HG03103 (cell line): ENCODE measurements at regions not wholly inside any gene's neighbourhood (a gene's known extent, or its start where the extent isn't known, plus 50 kb on each side); places are given as distances from the start of the nearest gene placed in this dataset.

ENCODE experiments used
- ATAC-seq: cut with Tn5 transposase; IDR thresholded peaks from one replicate; pipeline ENCODE4 v1.9.1; 2021; ENCODE audit warnings: low read depth; ENCODE audit not compliant: unreplicated experiment

DNA sequence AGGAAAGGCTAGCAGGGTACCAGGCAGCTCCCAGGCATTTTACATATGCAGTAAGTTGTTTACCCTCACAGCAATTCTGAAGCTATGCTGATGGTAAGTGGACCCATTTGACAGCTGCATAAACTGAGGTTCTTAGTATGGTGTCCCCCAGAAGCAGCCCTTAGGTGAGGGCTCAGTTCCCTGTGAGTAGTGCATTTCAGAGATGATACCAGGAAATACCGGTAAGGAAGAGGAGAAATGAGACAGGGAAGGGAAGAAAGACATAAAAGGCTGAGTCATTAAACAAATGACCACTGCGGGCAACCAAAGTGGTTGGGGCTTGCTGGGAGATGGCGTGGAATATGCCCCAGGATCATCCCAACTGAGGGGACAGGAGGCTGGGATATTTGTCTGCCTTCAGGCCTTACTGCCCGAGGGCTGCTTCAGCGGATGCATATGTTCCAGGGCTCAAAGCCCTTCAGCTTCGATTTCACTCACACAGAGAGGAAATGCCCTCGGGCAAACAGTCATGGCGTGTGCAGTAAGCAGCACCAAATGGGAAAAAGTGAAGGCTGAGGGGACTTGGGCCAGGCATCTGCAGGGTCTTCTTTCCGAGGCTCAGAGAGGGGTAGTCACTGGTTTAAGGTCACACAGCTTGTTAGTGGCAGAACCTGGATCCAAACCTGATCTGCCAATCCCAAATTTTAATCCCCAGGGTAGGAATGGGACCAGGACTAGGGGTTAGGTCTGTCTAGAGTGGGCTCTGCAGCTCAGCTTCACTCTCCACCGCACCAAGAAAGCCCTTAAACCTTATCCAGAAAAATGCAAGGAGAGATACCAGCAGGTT, 133.7 kb upstream of the RUNX3 start:
- ATAC-seq: no peak

DNA sequence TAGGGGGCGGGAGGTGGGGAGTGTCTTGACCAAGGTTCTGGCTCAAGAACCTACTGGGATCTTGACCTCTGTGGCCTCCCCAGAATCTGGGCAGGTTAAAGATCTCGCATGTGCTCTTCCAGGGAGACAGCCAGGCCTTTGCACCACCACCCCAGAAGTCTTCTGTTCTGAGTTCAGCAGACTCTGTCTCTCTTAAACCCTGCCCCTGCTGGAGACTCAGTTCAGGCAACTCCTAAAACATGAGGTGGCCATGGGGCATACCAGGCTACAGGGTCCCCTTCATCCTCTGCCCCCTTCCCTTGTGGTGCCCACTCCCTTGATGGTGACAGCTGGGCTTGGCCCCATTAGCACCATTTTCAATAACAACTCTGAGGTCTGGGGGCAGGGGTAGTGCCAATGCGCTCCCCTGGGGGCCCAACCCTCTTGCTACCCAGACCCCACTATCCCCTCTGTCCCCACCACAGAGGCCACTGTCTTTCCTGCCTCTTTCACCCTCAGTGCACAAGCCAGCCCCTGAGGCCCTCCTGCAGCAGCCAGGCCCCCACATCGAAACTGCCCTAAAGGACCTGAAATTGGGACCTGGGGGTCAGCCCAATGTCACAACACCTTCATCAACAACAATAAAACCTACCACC, 132.7 kb upstream of the RUNX3 start:
- no peak for ATAC-seq

DNA sequence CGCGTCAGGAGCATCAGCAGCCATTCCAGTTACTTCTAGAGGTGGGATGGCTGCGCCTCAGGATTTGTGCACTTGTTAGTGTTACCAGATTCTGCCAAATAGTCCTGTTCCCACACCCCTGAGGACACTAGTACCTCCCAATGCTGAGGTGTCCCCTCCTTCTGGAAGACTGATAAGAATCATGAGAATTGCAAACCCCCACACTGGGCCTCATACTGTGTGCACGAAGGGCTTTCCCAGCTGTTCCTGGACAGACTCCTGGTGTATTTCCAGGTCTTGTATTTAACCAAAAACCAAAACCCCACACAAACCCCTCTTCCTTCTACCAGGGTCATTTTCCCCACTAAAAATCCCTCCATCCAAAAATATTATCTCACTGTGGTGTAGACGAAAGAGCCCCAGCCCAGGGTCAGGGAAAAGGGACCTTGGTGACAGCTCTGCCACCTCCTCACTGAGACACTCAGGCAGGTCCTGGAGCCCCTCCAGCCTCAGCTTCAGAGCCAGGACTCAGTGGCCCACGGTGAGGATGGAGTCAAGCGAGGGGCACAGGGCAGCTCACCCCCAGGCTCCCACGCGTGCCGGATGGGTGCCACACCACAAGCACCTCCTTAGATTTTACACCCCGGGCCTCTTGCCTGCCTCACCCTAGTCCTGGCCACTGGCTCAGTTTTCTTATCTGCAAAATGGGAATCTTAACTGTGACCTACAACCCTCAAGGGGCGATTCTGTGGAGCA, 131.4 kb upstream of the RUNX3 start:
- ATAC-seq: no peak

DNA sequence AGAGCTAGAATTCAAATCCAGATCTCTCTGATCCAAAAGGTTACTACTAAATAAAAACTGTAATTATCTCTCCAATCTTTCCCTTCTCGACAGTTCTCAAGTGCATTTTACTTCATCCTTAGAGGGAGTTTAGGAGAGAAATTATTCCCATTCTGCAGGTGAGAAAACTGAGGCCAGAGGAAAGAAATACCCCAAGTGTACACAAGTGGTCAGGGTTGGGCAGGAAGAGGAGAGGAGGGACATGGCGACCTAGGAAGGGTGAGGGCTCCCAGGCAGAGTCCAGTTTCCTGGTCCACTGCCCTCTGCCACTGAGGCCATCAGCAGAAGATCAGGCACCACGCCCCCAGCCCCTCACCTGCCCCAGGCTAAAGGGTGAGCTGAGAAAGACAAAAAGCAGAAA, 127.1 kb upstream of the RUNX3 start:
- no peak for ATAC-seq

DNA sequence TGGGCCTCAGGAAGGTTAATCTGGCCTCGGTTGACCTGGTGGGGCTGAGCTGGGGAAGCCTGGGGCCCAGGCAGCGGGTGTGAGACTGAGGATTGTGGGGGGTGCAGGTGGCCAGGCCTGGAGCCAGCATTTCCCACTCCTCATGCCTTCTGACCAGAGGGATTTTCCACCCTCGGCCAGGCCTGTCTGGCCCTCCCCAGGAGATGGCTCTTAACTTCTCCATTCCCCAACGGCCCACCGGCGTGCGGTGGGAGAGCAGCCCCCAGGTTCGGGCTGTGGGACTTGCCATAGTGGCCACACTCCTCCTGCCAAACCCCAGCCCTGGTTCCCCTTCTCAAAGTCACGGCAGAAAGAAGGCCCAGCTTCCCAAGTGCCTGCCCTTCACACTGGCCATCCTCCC, 126.5 kb upstream of the RUNX3 start:
- ATAC-seq: no peak

DNA sequence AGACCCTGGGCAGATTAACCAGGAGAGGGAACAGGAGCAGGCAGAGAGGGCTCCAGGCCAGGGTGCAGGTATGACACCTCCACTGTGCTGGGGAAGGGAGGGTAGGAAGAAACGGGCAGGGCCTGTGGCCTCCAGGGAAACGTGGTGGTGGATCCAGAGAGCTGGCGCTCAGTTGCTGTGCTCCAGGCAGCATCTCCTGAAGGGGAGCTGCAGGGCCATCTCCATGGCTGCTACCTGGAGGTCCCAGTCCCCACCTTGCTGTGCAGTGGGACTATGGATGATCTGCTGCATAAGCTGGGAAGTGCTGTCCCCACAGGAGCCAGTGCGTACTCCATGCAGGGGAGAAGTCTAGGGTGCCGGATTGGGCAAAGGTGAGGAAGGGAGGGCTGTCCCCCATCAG, 125.9 kb upstream of the RUNX3 start:
- no peak for ATAC-seq

DNA sequence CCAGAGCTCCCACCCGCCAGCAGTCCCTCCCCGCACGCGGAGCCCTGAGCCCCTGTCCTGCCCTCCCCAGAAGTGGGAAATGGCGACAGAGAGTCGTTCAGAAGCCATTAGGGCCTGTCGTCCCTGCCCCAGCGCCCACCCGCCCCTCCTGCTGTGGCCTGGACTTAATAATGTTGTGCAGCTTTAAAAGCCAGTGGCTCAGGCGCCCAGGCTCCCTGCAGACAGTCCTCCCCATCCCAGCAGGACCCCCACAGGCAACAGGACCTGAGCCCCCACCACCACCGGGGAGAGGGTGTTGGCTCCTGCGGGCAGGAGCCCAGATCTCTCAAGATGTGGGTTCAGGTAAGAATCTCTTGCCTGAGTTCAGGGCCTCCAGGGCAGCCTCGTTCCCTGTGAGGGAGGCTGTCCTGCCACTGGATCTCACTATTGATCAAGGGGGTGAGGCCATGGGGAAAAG, 125.3 kb upstream of the RUNX3 start:
- ATAC-seq: no peak

DNA sequence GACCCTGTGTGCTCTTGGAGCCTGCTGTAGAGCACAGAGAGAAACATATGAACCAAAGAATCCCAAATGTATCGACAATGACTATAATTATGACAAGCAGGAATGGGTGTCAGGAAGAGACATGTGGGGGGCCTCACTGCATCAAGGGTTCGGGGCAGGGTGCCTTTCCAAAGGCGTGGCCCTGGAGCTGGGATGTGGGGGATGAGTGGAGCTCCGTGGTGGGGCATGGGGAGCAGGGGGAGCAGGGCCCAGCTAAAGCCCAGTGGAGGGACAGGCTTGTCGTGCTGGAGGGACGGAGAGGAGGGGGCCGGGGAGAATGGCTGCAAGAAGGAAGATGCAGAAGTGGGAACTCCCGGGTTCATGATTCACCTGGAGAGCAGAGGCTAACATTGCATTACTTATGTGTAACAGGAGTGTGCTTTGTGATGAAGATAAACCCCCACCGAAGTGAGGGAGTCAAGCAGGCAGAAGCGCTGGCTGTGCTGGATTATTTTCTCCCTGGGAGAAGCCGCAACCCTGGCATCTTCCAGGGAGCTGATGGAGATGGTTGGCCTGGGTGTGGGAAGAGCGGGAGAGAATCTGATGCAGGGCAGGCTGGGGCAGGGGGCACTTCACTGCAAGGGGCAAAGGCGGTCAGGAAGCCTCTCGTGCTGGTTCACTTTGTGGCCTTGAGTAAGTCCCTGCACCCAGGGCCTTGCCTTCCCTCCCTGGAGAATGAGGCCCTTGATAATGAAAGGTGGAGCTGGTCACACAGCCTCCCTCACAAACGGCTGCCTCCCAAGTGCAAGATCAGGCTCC, 124.6 kb upstream of the RUNX3 start:
- no peak for ATAC-seq

DNA sequence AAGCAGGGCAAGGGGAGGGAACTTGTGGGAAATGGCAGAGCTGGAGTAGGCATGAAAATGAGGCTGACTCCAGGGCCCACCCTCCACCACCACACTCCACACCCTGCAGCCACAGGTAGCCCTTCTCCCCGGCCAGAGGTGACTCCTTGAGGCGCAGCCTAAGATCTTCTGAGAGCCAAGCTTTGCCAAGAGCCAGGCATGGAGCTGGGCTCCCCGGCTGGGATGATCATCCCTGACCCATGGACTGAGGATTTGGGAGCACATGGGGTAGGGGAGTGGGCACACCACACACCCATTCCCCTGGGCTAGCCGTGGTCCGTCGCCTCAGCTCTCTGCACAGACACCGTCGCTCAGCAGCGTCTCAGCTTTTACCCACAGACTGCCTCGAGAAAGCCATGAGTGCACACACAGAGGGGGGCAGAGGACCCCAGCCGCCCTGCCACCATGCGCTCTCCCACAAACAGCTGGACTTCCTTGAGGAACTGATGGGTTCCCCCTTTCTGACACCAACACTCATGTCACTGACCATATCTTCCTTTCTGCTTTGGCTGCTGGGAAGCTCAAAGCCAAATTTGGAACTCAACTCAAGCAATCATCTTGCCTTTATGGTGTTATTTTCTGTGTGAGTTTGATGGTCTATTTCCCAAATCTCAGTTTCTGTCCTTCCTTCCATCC, 123.6 kb upstream of the RUNX3 start:
- ATAC-seq: no peak

DNA sequence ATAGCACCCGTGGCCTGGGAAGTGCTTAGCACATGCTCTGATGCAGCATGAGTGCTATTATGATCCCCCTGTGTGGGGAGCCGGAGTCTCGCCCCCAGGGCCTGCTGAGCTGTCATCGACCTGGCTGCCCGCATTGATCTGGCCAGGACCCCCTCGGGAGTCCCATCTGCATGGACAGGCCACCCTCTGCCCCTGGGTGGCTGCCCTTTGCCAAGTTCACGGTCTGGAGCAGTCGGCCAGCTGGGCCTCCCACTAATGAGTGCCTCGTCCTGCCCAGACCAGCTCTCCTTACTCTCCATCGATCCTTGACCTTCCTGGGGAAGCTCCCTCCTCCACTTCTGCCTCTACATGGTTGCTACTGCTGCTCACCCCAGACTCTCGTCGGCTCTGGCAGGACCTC, 121.8 kb upstream of the RUNX3 start:
- ATAC-seq: no peak

DNA sequence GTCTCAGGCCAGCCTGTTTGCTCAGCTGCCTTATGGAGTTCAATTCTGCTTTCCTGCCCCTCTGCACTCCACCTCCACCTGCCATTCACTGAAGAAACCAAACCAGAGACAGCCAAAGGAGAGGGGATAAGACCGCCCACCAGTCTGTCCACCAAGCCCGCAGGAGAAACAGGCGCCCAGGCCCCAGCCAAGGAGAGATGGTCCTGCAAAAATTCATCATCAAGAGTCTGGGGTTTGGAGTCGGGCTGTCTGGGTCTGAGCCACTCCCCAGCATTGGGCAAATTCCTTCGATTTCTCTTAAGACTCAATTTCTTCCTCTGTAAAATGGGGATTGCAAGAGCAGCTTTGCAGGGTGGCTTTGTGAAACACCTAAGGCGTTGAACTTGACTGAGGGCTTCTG, 121.4 kb upstream of the RUNX3 start:
- no peak for ATAC-seq

DNA sequence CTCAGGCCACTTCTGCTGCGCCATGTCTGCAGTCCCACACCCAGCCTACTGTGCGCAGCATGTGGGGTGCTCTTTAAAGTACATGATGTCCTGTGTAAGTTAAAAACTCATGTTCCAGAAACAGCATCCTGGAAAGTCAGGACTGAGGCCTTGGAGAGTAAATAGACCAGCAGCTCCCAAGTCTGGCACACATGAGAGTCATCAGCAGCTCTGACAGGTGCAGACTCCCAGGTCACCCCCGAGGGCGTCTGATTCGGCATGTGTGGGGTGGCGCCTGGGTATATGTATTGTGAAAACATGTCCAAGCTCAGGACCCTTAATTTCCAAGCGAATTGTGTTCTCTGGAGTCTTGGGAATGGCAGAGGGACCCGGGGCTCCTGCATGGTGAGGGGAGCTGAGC, 120.1 kb upstream of the RUNX3 start:
- no peak for ATAC-seq

DNA sequence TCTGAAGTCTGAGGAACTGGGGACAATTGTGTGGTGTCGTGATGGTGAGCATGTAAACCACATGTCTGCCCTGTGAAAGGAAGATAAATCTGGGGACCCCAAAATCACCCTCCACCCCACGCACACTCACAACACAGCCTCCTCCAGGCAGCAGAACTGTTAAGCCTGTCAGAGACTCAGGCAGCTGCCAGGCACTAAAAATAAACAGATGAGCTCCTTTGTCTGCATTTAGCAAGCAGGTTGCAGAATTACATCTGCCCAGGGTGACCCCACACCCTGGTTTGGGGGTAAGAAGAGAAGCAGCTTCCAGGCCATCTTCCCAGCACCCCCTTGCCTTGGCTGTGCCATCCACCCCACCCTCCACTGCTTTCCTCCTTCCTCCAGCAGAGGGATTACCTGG, 119.1 kb upstream of the RUNX3 start:
- ATAC-seq: no peak

DNA sequence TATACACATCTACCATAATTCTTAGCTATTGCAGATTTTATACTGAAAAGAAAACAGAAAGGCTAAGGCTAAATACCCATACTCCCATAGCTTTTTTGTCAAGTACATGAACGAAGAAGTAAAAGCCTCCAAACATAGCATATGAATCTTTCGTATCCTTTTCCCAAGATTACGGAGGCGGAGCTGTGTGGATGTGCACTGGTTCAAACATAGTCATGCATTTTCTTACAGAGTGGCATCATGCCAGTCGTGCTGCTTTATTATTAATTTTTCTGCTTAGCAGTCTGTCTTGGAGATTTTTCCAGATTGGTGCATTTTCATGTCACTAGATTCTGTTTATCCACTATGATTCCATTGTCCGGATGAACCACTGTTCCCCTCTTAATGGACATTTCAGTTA, 118.7 kb upstream of the RUNX3 start:
- ATAC-seq: no peak

DNA sequence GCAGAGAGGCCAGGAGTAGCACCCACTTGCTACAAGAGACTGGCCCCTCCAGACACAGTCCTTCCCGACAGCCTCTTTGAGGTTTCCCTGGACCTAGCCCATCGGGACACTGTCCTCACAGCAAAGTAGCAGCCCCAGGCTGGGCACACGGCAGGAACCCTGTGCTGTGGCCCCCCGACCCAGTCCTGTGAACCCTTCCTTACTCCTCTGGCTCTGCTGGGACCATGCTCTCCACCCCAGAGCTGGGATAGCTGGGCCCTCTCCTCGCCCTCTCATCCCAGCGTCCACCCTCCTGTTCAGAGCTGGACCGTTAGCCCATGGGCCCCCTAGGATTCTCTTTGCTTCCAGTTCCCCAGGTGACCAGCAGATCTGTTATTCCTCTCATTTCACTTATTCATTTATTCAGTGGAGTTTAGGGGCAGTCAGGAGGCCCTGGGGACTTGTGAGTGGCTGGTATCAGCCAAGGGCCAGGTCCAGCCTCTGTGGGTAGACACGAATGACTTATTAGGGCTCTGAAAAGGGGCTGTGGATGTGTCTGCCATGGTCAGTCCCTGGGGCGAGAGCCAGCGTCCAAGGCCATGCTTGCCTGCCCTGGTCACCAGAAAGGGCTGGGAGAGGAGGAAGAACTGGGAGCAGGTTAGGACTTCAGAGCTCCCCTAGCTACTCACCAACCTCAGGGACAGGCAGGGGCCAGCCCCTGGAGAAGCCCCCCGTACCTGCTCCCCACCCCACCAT, 117.6 kb upstream of the RUNX3 start:
- ATAC-seq: no peak

DNA sequence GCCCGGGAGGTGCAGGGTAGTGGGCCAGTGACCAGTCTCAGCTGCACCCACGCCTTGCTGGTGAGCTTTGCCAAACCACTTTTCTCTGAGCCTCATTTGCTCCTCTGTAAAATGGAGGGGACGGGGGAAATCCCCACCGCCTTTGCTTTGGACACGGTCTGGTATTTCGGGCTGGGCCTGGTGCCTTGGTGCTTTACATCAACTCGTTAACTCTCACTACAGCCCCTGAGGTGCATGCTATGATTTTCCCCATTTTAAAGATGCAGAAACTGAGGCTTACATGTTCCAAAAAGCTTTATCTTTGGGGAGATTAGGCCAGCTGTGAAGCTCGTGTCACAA, 116.1 kb upstream of the RUNX3 start:
- no peak for ATAC-seq

DNA sequence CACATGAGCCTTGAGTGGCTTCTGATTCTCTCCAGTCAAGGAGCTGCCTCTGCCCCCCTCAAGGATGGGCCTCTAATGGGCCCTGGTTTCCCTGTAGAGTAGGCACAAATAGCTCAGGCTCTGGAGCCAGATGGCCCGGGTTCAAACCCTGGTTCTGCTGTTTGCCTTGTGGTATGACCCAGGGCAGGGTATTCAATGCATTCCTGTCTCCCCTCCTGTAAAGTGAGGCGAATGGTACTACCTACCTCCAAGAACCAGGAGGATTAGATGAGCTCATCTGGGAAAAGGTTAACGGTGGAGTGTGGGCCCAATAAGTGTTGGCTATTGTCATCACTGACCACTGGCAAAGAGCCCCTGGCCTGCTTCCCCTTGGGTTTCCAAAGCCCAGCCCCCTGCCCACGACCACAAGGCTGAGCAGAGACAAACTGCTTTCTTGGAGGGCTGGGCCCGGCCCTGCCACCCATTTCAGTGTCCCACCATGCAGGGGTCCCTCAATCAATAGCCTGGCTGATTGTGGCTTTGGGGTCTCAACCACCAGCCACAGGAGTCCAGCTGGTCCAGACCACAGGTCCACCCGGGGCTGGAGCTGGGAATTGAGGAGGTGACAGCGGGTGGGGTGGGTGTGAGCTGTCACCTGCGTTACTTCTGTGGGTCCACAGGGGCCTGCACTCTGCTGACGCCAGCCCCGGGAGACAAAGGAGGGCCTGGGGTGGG, 115.6 kb upstream of the RUNX3 start:
- ATAC-seq: no peak

DNA sequence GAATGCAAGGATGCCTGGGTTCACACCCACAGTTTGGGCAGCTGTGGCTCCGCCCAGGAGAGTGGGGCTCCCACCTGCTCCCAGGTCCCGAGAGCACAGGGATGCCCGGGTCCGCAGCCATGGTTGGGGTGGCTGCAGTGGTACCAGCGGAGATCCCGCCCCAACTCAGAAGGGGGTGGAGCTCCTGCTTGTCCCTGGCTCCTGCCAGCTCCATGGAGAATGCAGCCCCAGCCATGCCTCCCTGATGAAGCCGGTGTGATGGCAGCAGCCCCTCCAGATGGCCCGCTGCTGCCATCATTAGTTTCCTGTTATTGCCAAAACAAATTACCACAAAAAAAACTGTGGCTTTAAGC, 113.1 kb upstream of the RUNX3 start:
- ATAC-seq: no peak
